GM10248 (cell line): ENCODE measurements at regions not wholly inside any gene's neighbourhood (a gene's known extent, or its start where the extent isn't known, plus 50 kb on each side); places are given as distances from the start of the nearest gene placed in this dataset.

Experiments used
- CTCF ChIA-PET: fragments of 300-600 bp; sonication (Branson Sonifier 250); formaldehyde crosslinking; extraction: SDS; loops from one replicate; lab custom pipeline; 2021; ENCODE audit warnings: antibody characterized with exemption; lab: Yijun Ruan, JAX
- POLR2A ChIA-PET: fragments of 350-650 bp; sonication (Branson Sonifier 250); formaldehyde crosslinking; extraction: SDS; loops from one replicate; lab custom pipeline; 2020; ENCODE audit warnings: antibody characterized with exemption; lab: Yijun Ruan, JAX
- DNase-seq: peaks from one replicate; pipeline ENCODE4 v3.0.0; 2012; ENCODE audit errors: extremely low spot score
- CTCF ChIP-seq: IDR thresholded peaks from 2 replicates; pipeline ENCODE4 v1.5.1; 2012; ENCODE audit warnings: mild to moderate bottlenecking, low read depth; ENCODE audit errors: extremely low read depth, missing control alignments, control extremely low read depth

- no peak for TF ChIP-seq CTCF
- POLR2A ChIA-PET, result no interaction called here
- CTCF ChIA-PET, result interaction anchor here (1.2 kb wide), 1 partner anchor 29 kb away, joined by 3 read pairs; no protein-coding TSS in a partner anchor
- no peak for DNase-seq
Measured at GRCh38 chr7:46034056-46034768, 113.1 kb upstream of the IGFBP3 start.

GRCh38 chr7:46033592-46033991 is 112.5 kb upstream of the IGFBP3 start:
- CTCF ChIA-PET, result interaction anchor here (1.2 kb wide), 1 partner anchor 30 kb away, joined by 3 read pairs; no protein-coding TSS in a partner anchor
- TF ChIP-seq CTCF, result no peak
- POLR2A ChIA-PET, result no interaction called here
- no peak for DNase-seq

GRCh38 chr7:46032942-46033341 is 111.9 kb upstream of the IGFBP3 start:
- ChIA-PET POLR2A (no interaction called here), CTCF (interaction anchor here (1.2 kb wide), 1 partner anchor 30 kb away, joined by 3 read pairs; no protein-coding TSS in a partner anchor)
- no peak for DNase-seq
- no peak for TF ChIP-seq CTCF

GRCh38 chr7:46032353-46032752 is 111.3 kb upstream of the IGFBP3 start:
- ChIA-PET CTCF (no interaction called here), POLR2A (no interaction called here)
- DNase-seq, result no peak
- TF ChIP-seq CTCF, result no peak

- CTCF ChIA-PET, result no interaction called here
- no peak for TF ChIP-seq CTCF
- POLR2A ChIA-PET, result no interaction called here
- DNase-seq, result no peak
Measured at GRCh38 chr7:46029111-46029704, 108.1 kb upstream of the IGFBP3 start.

GRCh38 chr7:46028246-46028645 is 107.2 kb upstream of the IGFBP3 start:
- POLR2A ChIA-PET, result no interaction called here
- TF ChIP-seq CTCF, result no peak
- CTCF ChIA-PET, result no interaction called here
- DNase-seq, result no peak
